HEK293 (cell line): ENCODE measurements at regions not wholly inside any gene's neighbourhood (a gene's known extent, or its start where the extent isn't known, plus 50 kb on each side); places are given as distances from the start of the nearest gene placed in this dataset.

Experiments used
- CTCF ChIA-PET: fragments of 350-600 bp; formaldehyde crosslinking; extraction: SDS; loops from one replicate; lab custom pipeline; 2021; ENCODE audit warnings: antibody characterized with exemption; lab: Yijun Ruan, JAX
- POLR2A ChIA-PET: fragments of 300-600 bp; formaldehyde crosslinking; extraction: SDS; loops from one replicate; lab custom pipeline; 2020; ENCODE audit warnings: antibody characterized with exemption, inconsistent platforms; lab: Yijun Ruan, JAX
- H3K27ac ChIP-seq: fragments of 200-500 bp; sonication (Bioruptor generic); 2 replicates; pipeline ENCODE4 v1.5.1; 2014; ENCODE audit warnings: low read depth, low read length, control low read depth, inconsistent platforms; ENCODE audit errors: extremely low read depth
- H3K36me3 ChIP-seq, 2 experiments: fragments of 200-500 bp in 1 of 2; sonication (Bioruptor generic) in 1 of 2; 1 replicate in 1 of 2; 2 replicates in 1 of 2; pipeline ENCODE4 v1.5.1; 2014 to 2017; ENCODE audit warnings: inconsistent platforms in 2 of 2, low read length in 2 of 2; ENCODE audit not compliant: control insufficient read depth in 2 of 2, insufficient read depth in 1 of 2
- H3K4me1 ChIP-seq: fragments of 200-500 bp; sonication (Bioruptor generic); 2 replicates; pipeline ENCODE4 v1.5.1; 2014; ENCODE audit warnings: mild to moderate bottlenecking, low read length, inconsistent platforms; ENCODE audit not compliant: control insufficient read depth, insufficient read depth
- H3K4me3 ChIP-seq: 2 replicates; pipeline ENCODE4 v1.5.1; 2011; ENCODE audit warnings: low read depth, mild to moderate bottlenecking, control low read depth, low read length, moderate library complexity
- H3K9me3 ChIP-seq: fragments of 200-500 bp; sonication (Bioruptor generic); 2 replicates; pipeline ENCODE4 v1.5.1; 2014; ENCODE audit warnings: low read depth, low read length, inconsistent platforms; ENCODE audit not compliant: control insufficient read depth, insufficient read depth
- GLIS1 ChIP-seq: fragments of 450-650 bp; formaldehyde crosslinking; IDR thresholded peaks from 2 replicates; pipeline ENCODE4 v1.5.1; 2016; ENCODE audit warnings: missing biosample characterization, missing genetic modification characterization
- GLIS2 ChIP-seq: fragments of 450-650 bp; formaldehyde crosslinking; IDR thresholded peaks from 2 replicates; pipeline ENCODE4 v1.5.1; 2016; ENCODE audit warnings: missing biosample characterization, missing genetic modification characterization
- KLF7 ChIP-seq: fragments of 450-650 bp; formaldehyde crosslinking; IDR thresholded peaks from 2 replicates; pipeline ENCODE4 v1.5.1; 2016; ENCODE audit warnings: missing biosample characterization, missing genetic modification characterization, borderline replicate concordance
- SCRT2 ChIP-seq: fragments of 450-650 bp; formaldehyde crosslinking; IDR thresholded peaks from 2 replicates; pipeline ENCODE4 v1.5.1; 2016; ENCODE audit warnings: missing biosample characterization, missing genetic modification characterization
- SP3 ChIP-seq: fragments of 450-650 bp; formaldehyde crosslinking; IDR thresholded peaks from 2 replicates; pipeline ENCODE4 v1.5.1; 2016; ENCODE audit warnings: missing biosample characterization, missing genetic modification characterization
- SP7 ChIP-seq: fragments of 450-650 bp; formaldehyde crosslinking; IDR thresholded peaks from 2 replicates; pipeline ENCODE4 v1.5.1; 2016; ENCODE audit warnings: missing biosample characterization, missing genetic modification characterization
- WT1 ChIP-seq: fragments of 450-650 bp; formaldehyde crosslinking; IDR thresholded peaks from 2 replicates; pipeline ENCODE4 v1.5.1; 2016; ENCODE audit warnings: missing biosample characterization, missing genetic modification characterization
- YY2 ChIP-seq: fragments of 450-650 bp; formaldehyde crosslinking; IDR thresholded peaks from 2 replicates; pipeline ENCODE4 v1.5.1; 2016; ENCODE audit warnings: missing biosample characterization, missing genetic modification characterization
- ZBTB10 ChIP-seq: fragments of 450-650 bp; formaldehyde crosslinking; IDR thresholded peaks from 2 replicates; pipeline ENCODE4 v1.5.1; 2016; ENCODE audit warnings: missing biosample characterization, missing genetic modification characterization
- ZIC2 ChIP-seq: fragments of 450-650 bp; formaldehyde crosslinking; IDR thresholded peaks from 2 replicates; pipeline ENCODE4 v1.5.1; 2016; ENCODE audit warnings: missing biosample characterization, missing genetic modification characterization
- ZNF121 ChIP-seq: fragments of 450-650 bp; formaldehyde crosslinking; IDR thresholded peaks from 2 replicates; pipeline ENCODE4 v1.5.1; 2016; ENCODE audit warnings: missing biosample characterization, missing genetic modification characterization
- ZNF146 ChIP-seq: fragments of 450-650 bp; formaldehyde crosslinking; IDR thresholded peaks from 2 replicates; pipeline ENCODE4 v1.5.1; 2016; ENCODE audit warnings: missing biosample characterization, missing genetic modification characterization
- ZNF157 ChIP-seq: fragments of 450-650 bp; formaldehyde crosslinking; IDR thresholded peaks from 2 replicates; pipeline ENCODE4 v1.5.1; 2016; ENCODE audit warnings: missing biosample characterization, missing genetic modification characterization
- ZNF16 ChIP-seq: fragments of 450-650 bp; formaldehyde crosslinking; IDR thresholded peaks from 2 replicates; pipeline ENCODE4 v1.5.1; 2016; ENCODE audit warnings: low read depth, missing biosample characterization, missing genetic modification characterization
- ZNF174 ChIP-seq: fragments of 450-650 bp; formaldehyde crosslinking; IDR thresholded peaks from 2 replicates; pipeline ENCODE4 v1.5.0; 2017; ENCODE audit warnings: missing biosample characterization, mild to moderate bottlenecking, missing genetic modification characterization
- ZNF175 ChIP-seq: fragments of 450-650 bp; formaldehyde crosslinking; IDR thresholded peaks from 2 replicates; pipeline ENCODE4 v1.5.1; 2016; ENCODE audit warnings: missing biosample characterization, missing genetic modification characterization
- ZNF184 ChIP-seq: fragments of 450-650 bp; IDR thresholded peaks from 2 replicates; pipeline ENCODE4 v1.5.1; 2018; ENCODE audit warnings: missing biosample characterization, mild to moderate bottlenecking, missing genetic modification characterization
- ZNF274 ChIP-seq, 2 experiments: fragments of 200-500 bp in 1 of 2; fragments of 450-650 bp in 1 of 2; sonication (Bioruptor generic) in 1 of 2; formaldehyde crosslinking in 1 of 2; IDR thresholded peaks; 2 replicates each; pipeline versions ENCODE4 v1.5.1 to v1.6.1; 2014 to 2016; ENCODE audit warnings: borderline replicate concordance in 1 of 2, inconsistent platforms in 1 of 2, low read length in 1 of 2, missing biosample characterization in 1 of 2, missing genetic modification characterization in 1 of 2
- ZNF335 ChIP-seq: fragments of 450-650 bp; formaldehyde crosslinking; conservative IDR thresholded peaks from 2 replicates; pipeline ENCODE4 v1.5.1; 2016; ENCODE audit warnings: missing biosample characterization, missing genetic modification characterization
- ZNF350 ChIP-seq: fragments of 450-650 bp; formaldehyde crosslinking; IDR thresholded peaks from 2 replicates; pipeline ENCODE4 v1.5.0; 2017; ENCODE audit warnings: missing biosample characterization, mild to moderate bottlenecking, missing genetic modification characterization
- ZNF423 ChIP-seq: fragments of 450-650 bp; formaldehyde crosslinking; IDR thresholded peaks from 2 replicates; pipeline ENCODE4 v1.5.1; 2016; ENCODE audit warnings: missing biosample characterization, missing genetic modification characterization
- ZNF426 ChIP-seq: fragments of 450-650 bp; formaldehyde crosslinking; IDR thresholded peaks from 2 replicates; pipeline ENCODE4 v1.5.1; 2017; ENCODE audit warnings: missing biosample characterization, missing genetic modification characterization, mild to moderate bottlenecking, inconsistent platforms, moderate library complexity
- ZNF433 ChIP-seq: fragments of 450-650 bp; formaldehyde crosslinking; IDR thresholded peaks from 2 replicates; pipeline ENCODE4 v1.5.1; 2016; ENCODE audit warnings: missing biosample characterization, missing genetic modification characterization, low read depth
- ZNF555 ChIP-seq: fragments of 450-650 bp; formaldehyde crosslinking; conservative IDR thresholded peaks from 2 replicates; pipeline ENCODE4 v1.5.1; 2017; ENCODE audit warnings: missing biosample characterization, mild to moderate bottlenecking, missing genetic modification characterization, inconsistent platforms
- ZNF596 ChIP-seq: fragments of 450-650 bp; IDR thresholded peaks from 2 replicates; pipeline ENCODE4 v1.5.0; 2018; ENCODE audit warnings: missing biosample characterization, mild to moderate bottlenecking, missing genetic modification characterization, moderate library complexity
- ZNF621 ChIP-seq: fragments of 450-650 bp; formaldehyde crosslinking; IDR thresholded peaks from 2 replicates; pipeline ENCODE4 v1.5.1; 2017; ENCODE audit warnings: missing biosample characterization, missing genetic modification characterization
- ZNF660 ChIP-seq: fragments of 450-650 bp; IDR thresholded peaks from 2 replicates; pipeline ENCODE4 v1.5.1; 2018; ENCODE audit warnings: missing biosample characterization, mild to moderate bottlenecking, missing genetic modification characterization
- ZNF670 ChIP-seq: fragments of 450-650 bp; formaldehyde crosslinking; IDR thresholded peaks from 2 replicates; pipeline ENCODE4 v1.5.1; 2016; ENCODE audit warnings: missing biosample characterization, missing genetic modification characterization, low read depth
- ZNF747 ChIP-seq: fragments of 450-650 bp; formaldehyde crosslinking; IDR thresholded peaks from 2 replicates; pipeline ENCODE4 v1.5.1; 2016; ENCODE audit warnings: missing biosample characterization, missing genetic modification characterization
- ZNF792 ChIP-seq: fragments of 450-650 bp; formaldehyde crosslinking; IDR thresholded peaks from 2 replicates; pipeline ENCODE4 v1.5.1; 2016; ENCODE audit warnings: missing biosample characterization, missing genetic modification characterization
- ZNF830 ChIP-seq: fragments of 450-650 bp; IDR thresholded peaks from 2 replicates; pipeline ENCODE4 v1.5.0; 2018; ENCODE audit warnings: missing biosample characterization, missing genetic modification characterization, low read depth, mild to moderate bottlenecking, moderate library complexity
- ZSCAN23 ChIP-seq: fragments of 450-650 bp; formaldehyde crosslinking; IDR thresholded peaks from 2 replicates; pipeline ENCODE4 v1.5.1; 2016; ENCODE audit warnings: missing biosample characterization, missing genetic modification characterization
- TF ChIP-seq, protein P1 (sequence below): fragments of 450-650 bp; formaldehyde crosslinking; IDR thresholded peaks from 2 replicates; pipeline ENCODE4 v1.5.1; 2016; ENCODE audit warnings: missing biosample characterization, missing genetic modification characterization

GRCh38 chr1:80248886-80249285 lies 1242.4 kb upstream of the ADGRL4 start:
- no peak overlapping the region for H3K27ac ChIP-seq
- POLR2A ChIA-PET: no interaction called here
- no peaks in the 10 kb centered on the region for H3K9me3 ChIP-seq
- TF ChIP-seq ZNF792 (no peak), WT1 (tag by site-specific recombination) (no peak), ZNF174 (tag by site-specific recombination) (no peak), ZNF350 (tag by site-specific recombination) (no peak), ZNF660 (tag by site-specific recombination) (no peak), ZNF621 (tag by site-specific recombination) (no peak), GLIS2 (tag by site-specific recombination) (no peak), YY2 (no peak), ZNF335 (tag by site-specific recombination) (no peak), ZNF157 (tag by site-specific recombination) (no peak), ZNF830 (tag by site-specific recombination) (no peak), ZNF175 (tag by site-specific recombination) (no peak), ZNF426 (tag by site-specific recombination) (no peak), ZNF747 (tag by site-specific recombination) (no peak), SP3 (tag by site-specific recombination) (no peak)
- TF ChIP-seq, protein P1, sequence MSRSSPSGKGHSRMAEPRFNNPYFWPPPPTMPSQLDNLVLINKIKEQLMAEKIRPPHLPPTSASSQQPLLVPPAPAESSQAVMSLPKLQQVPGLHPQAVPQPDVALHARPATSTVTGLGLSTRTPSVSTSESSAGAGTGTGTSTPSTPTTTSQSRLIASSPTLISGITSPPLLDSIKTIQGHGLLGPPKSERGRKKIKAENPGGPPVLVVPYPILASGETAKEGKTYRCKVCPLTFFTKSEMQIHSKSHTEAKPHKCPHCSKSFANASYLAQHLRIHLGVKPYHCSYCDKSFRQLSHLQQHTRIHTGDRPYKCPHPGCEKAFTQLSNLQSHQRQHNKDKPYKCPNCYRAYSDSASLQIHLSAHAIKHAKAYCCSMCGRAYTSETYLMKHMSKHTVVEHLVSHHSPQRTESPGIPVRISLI (tag by site-specific recombination): no peak
- TF ChIP-seq, all 188 proteins: peak for 0
- Histone ChIP-seq H3K4me3 (no peak overlapping the region), H3K36me3 (no peaks in the 10 kb centered on the region), H3K4me1 (no peaks in the 10 kb centered on the region)
- CTCF ChIA-PET: no interaction called here

DNA sequence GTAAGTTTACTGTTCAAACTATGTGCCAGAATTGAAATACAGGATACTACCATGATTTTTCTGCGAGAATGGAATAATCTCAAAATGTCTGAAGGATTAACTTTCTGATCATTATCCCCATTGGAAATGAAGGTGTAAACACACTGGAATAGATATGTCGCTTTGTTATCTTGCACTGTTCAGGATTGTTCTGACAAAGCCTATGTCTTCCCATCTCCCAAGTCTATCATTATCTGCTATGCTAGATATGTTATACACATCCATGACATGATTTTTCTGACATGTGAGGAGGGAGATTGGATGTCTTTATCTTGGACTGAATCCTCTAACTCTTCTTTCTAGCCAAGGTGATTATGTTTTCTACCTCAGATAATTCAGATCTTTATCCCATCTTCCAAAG lies 1239.3 kb upstream of the ADGRL4 start:
- no peaks in the 10 kb centered on the region for H3K36me3 ChIP-seq
- no peaks in the 10 kb centered on the region for H3K9me3 ChIP-seq
- no peak for TF ChIP-seq ZNF146 (tag by site-specific recombination)
- TF ChIP-seq SP7 (tag by site-specific recombination): no peak
- no peak for TF ChIP-seq ZNF555 (tag by site-specific recombination)
- no peak for TF ChIP-seq ZSCAN23 (tag by site-specific recombination)
- no peak for TF ChIP-seq KLF7
- TF ChIP-seq ZNF274 (IDR thresholded peaks at IDR 0.05; ENCODE audit: low read length): no peak
- no peak for TF ChIP-seq ZNF274 (tag by site-specific recombination; IDR thresholded peaks at IDR 0.05; ENCODE audit: borderline replicate concordance)
- no peak for TF ChIP-seq ZNF121 (tag by site-specific recombination)
- TF ChIP-seq ZNF184 (tag by site-specific recombination): no peak
- H3K4me1 ChIP-seq: no peaks in the 10 kb centered on the region
- ChIA-PET POLR2A (no interaction called here), CTCF (interaction anchor here (0.6 kb wide), 2 partner anchors 24 to 410 kb away, joined by 3 read pairs; no protein-coding TSS in a partner anchor)
- H3K4me3 ChIP-seq: no peak overlapping the region
- H3K27ac ChIP-seq: no peak overlapping the region

- CTCF ChIA-PET: no interaction called here
Observed at GRCh38 chr1:80244372-80244771, 1237.8 kb upstream of the ADGRL4 start.

More at GRCh38 chr1:80244372-80244771, 1237.8 kb upstream of the ADGRL4 start:
- H3K4me1 ChIP-seq: no peaks in the 10 kb centered on the region
- H3K27ac ChIP-seq: no peak overlapping the region
- no peak overlapping the region for H3K4me3 ChIP-seq
- POLR2A ChIA-PET: no interaction called here
- H3K36me3 ChIP-seq: no peaks in the 10 kb centered on the region
- no peaks in the 10 kb centered on the region for H3K9me3 ChIP-seq
- TF ChIP-seq GLIS1 (tag by site-specific recombination) (no peak), ZNF175 (tag by site-specific recombination) (no peak), ZNF596 (no peak), ZNF16 (tag by site-specific recombination) (no peak), ZNF433 (tag by site-specific recombination) (no peak), SCRT2 (no peak), ZIC2 (tag by site-specific recombination) (no peak), ZNF423 (no peak), ZNF670 (tag by site-specific recombination) (no peak), ZBTB10 (no peak)
